Sigmoid colon (tissue), 4 donors: ENCODE measurements at regions not wholly inside any gene's neighbourhood (a gene's known extent, or its start where the extent isn't known, plus 50 kb on each side); places are given as distances from the start of the nearest gene placed in this dataset.

Source experiments
- CTCF ChIP-seq, 4 experiments: fragments of 450-650 bp in 3 of 4; fragments of 200-600 bp in 1 of 4; IDR thresholded peaks; one replicate each; pipeline ENCODE4 v1.5.1; 2016 to 2019; ENCODE audit warnings: antibody characterized with exemption in 4 of 4, mild to moderate bottlenecking in 3 of 4, moderate library complexity in 2 of 4
- EP300 ChIP-seq, 4 donors: sonication (generic); formaldehyde crosslinking; IDR thresholded peaks; one replicate each; pipeline ENCODE4 v1.6.1; 2017; ENCODE audit warnings: antibody characterized with exemption in 4 of 4
- POLR2A ChIP-seq, 2 donors: fragments of 450-650 bp; IDR thresholded peaks; one replicate each; pipeline ENCODE4 v1.6.1; 2016; ENCODE audit warnings: antibody characterized with exemption in 2 of 2, mild to moderate bottlenecking in 2 of 2, moderate library complexity in 2 of 2
- POLR2AphosphoS5 ChIP-seq, 4 donors: sonication (generic); formaldehyde crosslinking; IDR thresholded peaks; one replicate each; pipeline ENCODE4 v1.6.1; 2017; ENCODE audit warnings: antibody characterized with exemption in 4 of 4

- TF ChIP-seq CTCF (IDR thresholded peaks at IDR 0.05) (no peak), POLR2A (IDR thresholded peaks at IDR 0.05) (no peak), POLR2AphosphoS5 (IDR thresholded peaks at IDR 0.05) (no peak), EP300 (IDR thresholded peaks at IDR 0.05) (no peak)
Observed at GRCh38 chr15:21267226-21267625, 173.1 kb downstream of the POTEB3 start.
